Stomach (tissue), 4 donors: ENCODE measurements at regions not wholly inside any gene's neighbourhood (a gene's known extent, or its start where the extent isn't known, plus 50 kb on each side); places are given as distances from the start of the nearest gene placed in this dataset.

Experiments
- EP300 ChIP-seq: sonication (generic); formaldehyde crosslinking; IDR thresholded peaks from one replicate; pipeline ENCODE4 v1.6.1; 2017; ENCODE audit warnings: antibody characterized with exemption
- POLR2A ChIP-seq, 4 donors: fragments of 450-650 bp; IDR thresholded peaks; one replicate each; pipeline ENCODE4 v1.6.1; 2016; ENCODE audit warnings: antibody characterized with exemption in 4 of 4, control low read depth in 2 of 4, mild to moderate bottlenecking in 1 of 4, moderate library complexity in 1 of 4
- POLR2AphosphoS5 ChIP-seq, 3 donors: sonication (generic); formaldehyde crosslinking; IDR thresholded peaks; one replicate each; pipeline ENCODE4 v1.6.1; 2016; ENCODE audit warnings: antibody characterized with exemption in 3 of 3
- TF ChIP-seq, protein P1 (sequence below), 7 experiments: fragments of 450-650 bp in 4 of 7; fragments of 200-600 bp in 3 of 7; sonication (generic) in 3 of 7; IDR thresholded peaks; one replicate each; pipeline ENCODE4 v1.5.1; 2016 to 2019; ENCODE audit warnings: antibody characterized with exemption in 7 of 7, control low read depth in 2 of 7, mild to moderate bottlenecking in 1 of 7

DNA sequence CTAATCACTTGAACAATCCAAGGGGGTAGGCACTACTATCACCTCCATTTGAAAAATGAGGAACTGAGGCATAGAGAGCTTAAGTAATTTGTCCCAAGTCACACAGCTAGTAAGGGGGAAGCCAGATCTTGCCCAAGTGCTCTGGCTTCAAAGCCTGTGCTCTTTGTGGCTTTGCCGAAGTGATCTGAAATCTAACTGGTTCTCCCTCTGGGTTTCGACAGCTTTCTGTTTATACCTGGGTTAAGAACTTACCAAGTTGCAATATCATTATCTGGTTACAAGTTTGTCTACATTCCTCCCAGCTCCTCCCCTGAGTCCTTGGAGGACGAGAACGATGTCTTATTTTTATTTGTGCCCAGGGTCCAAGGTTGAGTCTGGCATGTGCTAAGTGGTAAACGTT, 125.3 kb upstream of the RAI2 start:
- TF ChIP-seq, protein P1, sequence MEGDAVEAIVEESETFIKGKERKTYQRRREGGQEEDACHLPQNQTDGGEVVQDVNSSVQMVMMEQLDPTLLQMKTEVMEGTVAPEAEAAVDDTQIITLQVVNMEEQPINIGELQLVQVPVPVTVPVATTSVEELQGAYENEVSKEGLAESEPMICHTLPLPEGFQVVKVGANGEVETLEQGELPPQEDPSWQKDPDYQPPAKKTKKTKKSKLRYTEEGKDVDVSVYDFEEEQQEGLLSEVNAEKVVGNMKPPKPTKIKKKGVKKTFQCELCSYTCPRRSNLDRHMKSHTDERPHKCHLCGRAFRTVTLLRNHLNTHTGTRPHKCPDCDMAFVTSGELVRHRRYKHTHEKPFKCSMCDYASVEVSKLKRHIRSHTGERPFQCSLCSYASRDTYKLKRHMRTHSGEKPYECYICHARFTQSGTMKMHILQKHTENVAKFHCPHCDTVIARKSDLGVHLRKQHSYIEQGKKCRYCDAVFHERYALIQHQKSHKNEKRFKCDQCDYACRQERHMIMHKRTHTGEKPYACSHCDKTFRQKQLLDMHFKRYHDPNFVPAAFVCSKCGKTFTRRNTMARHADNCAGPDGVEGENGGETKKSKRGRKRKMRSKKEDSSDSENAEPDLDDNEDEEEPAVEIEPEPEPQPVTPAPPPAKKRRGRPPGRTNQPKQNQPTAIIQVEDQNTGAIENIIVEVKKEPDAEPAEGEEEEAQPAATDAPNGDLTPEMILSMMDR (IDR thresholded peaks at IDR 0.05), result no peak
- TF ChIP-seq POLR2A (IDR thresholded peaks at IDR 0.05) (no peak), POLR2AphosphoS5 (IDR thresholded peaks at IDR 0.05) (no peak), EP300 (no peak)
